ENCODE measurements at regions not wholly inside any gene's neighbourhood (a gene's known extent, or its start where the extent isn't known, plus 50 kb on each side); places are given as distances from the start of the nearest gene placed in this dataset.

DNA sequence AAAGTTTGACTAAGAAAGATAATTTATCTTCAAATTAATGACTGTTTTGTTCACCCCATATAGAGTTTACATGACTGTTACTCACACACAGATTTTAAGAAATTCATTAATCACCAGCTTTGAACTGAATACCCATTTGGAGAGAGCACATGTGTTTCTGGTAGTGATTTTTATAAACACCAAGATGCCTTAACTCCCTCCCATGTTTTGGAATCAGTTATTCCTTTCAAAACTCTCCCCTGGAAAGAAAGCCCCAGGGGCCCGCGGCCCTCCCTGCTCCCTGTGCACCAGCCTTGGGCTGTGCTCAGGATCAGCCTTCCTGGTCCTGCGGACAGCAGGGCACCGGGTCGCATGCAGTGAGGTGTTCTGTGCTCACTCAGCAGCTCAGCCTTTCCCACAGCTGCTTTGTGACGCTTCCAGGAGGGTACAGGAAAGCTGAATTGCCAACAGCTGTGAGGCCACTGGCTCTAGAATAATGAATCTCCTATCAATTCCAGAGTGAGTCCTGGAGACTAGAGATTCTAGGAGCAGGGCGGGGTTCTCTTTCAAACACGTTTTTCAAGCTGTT lies 483.2 kb downstream of the EFNB2 start:
- no peak for TF ChIP-seq POLR2AphosphoS5 (IDR thresholded peaks at IDR 0.05; ENCODE audit: low read depth, low read length)
- TF ChIP-seq POU2F2 (IDR thresholded peaks at IDR 0.05; ENCODE audit: low read depth, low read length) = no peak
- TF ChIP-seq POLR2A (IDR thresholded peaks at IDR 0.05; ENCODE audit: low read depth, low read length) = no peak
- no peak for TF ChIP-seq TAF1 (IDR thresholded peaks at IDR 0.05; ENCODE audit: low read depth, low read length)
- TF ChIP-seq SPI1 (IDR thresholded peaks at IDR 0.05; ENCODE audit: low read depth, low read length) = no peak
- TF ChIP-seq PAX5 (IDR thresholded peaks at IDR 0.05; ENCODE audit: insufficient read depth, low read length, severe bottlenecking) = no peak
- no peak for DNase-seq (ENCODE audit: insufficient read length, low spot score)
- no peak for FAIRE-seq

DNA sequence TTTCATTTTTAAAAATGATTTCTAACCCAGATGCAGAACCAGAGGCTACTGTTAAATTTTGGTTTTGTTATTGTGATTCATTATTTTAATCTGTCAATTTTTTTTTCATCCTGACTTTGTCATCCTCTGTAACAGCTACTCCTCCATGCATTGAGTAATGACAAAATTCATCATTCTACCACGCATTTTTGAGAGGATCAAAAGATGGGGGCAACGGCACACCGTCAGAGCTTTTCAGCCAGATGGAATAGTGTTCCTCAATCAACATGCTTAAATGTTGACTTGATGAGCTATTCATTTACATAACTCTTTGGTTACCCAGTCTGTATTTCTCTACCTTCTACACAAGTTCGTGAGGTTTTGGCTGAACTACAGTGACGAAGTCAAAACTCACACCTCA lies 486.3 kb downstream of the EFNB2 start:
- no peak for FAIRE-seq
- DNase-seq (ENCODE audit: insufficient read length, low spot score) = no peak
- TF ChIP-seq POLR2A (IDR thresholded peaks at IDR 0.05; ENCODE audit: low read depth, low read length) (no peak), PAX5 (IDR thresholded peaks at IDR 0.05; ENCODE audit: insufficient read depth, low read length, severe bottlenecking) (no peak), TAF1 (IDR thresholded peaks at IDR 0.05; ENCODE audit: low read depth, low read length) (no peak), POU2F2 (IDR thresholded peaks at IDR 0.05; ENCODE audit: low read depth, low read length) (no peak), POLR2AphosphoS5 (IDR thresholded peaks at IDR 0.05; ENCODE audit: low read depth, low read length) (no peak), SPI1 (IDR thresholded peaks at IDR 0.05; ENCODE audit: low read depth, low read length) (no peak)

DNA sequence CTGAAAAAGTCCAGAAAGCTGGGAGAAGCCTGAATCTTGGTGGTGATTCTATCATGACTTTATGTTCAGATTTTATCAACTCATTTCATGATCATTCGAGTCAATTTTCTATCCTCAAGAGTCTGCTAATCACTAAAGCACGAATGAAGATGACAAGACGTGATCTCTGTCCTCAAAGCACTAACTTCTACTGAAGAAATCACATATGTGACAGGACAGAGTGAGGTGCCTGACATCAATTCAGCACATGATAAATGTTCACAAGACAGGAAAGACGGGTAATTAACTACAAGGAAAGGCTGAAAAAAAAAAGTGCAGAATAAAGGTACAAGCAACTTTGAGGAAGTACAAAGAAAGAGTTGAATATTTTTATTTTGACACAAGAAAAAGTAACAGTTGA lies 487.1 kb downstream of the EFNB2 start:
- TF ChIP-seq TAF1 (IDR thresholded peaks at IDR 0.05; ENCODE audit: low read depth, low read length) = no peak
- DNase-seq (ENCODE audit: insufficient read length, low spot score) (no peak), FAIRE-seq (no peak)

DNA sequence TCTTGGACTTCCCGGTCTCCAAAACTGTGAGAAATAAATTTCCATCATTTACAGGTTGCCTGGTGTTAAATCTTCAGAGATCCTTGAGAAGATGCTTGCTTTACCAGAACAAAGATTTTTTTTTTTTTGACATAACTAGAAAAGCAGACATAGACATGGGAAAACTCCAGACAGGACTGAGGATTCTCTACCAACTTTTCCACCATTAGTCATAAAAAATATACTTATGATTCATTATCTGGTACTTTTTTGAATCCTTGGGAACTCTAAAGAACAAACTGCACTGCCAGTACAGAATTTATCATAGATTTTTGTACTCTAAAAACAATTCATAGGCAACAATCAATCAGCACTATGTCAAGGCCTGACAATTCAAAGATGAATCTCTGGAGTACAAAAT lies 487.6 kb downstream of the EFNB2 start:
- DNase-seq (ENCODE audit: insufficient read length, low spot score) (no peak), FAIRE-seq (no peak)
- TF ChIP-seq SPI1 (IDR thresholded peaks at IDR 0.05; ENCODE audit: low read depth, low read length) (no peak), POLR2AphosphoS5 (IDR thresholded peaks at IDR 0.05; ENCODE audit: low read depth, low read length) (no peak)

DNA sequence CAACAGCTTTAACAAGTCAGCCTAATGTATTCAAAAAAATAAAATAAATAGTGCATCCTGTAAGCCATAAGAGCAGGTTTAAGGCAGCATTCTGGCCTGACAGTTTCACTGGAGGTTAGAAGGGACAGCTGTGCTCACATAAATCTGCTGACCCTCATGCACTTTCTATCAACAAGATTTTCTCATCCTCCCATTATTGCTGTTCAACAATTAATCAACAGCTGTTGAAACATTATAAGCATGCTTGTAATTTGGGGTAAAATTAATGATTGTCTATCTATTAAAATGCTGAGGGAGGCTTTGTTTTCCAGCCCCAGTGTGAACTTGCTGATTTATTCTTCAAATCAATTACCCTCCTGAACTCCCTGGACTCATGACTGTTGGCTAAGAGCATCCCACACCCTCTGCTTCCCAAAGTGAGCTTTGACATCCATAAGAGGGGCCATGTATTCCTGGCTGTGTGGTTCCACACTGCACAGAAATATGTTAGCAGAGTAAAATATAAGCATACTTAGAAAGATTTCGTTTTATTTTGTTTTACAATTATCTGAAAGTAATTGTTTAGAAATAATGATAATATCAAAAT lies 492.4 kb downstream of the EFNB2 start:
- no peak for TF ChIP-seq POU2F2 (IDR thresholded peaks at IDR 0.05; ENCODE audit: low read depth, low read length)
- TF ChIP-seq POLR2A (IDR thresholded peaks at IDR 0.05; ENCODE audit: low read depth, low read length) = no peak
- DNase-seq (ENCODE audit: insufficient read length, low spot score) (no peak), FAIRE-seq (no peak)

DNA sequence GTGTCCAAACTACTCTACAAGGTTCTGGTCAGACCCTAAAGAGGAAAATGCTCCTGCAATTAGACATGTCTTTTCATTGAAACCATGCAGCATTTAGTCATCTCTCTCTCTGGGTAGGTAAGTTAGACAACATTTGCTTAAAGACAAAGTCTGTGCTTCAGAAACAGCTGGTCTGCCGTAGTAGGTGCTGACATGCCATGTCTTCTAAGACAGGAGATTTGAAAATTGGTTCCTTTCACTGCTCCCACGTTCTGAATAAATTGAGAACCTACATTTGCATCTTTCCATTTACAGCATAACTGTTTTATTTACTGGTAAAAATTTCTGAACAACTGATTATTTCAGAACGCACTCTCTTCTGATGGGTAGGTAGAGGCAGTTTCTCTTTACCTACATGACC lies 494.0 kb downstream of the EFNB2 start:
- FAIRE-seq (no peak), DNase-seq (ENCODE audit: insufficient read length, low spot score) (no peak)
- TF ChIP-seq SPI1 (IDR thresholded peaks at IDR 0.05; ENCODE audit: low read depth, low read length) (no peak), PAX5 (IDR thresholded peaks at IDR 0.05; ENCODE audit: insufficient read depth, low read length, severe bottlenecking) (no peak), POLR2A (IDR thresholded peaks at IDR 0.05; ENCODE audit: low read depth, low read length) (no peak), POU2F2 (IDR thresholded peaks at IDR 0.05; ENCODE audit: low read depth, low read length) (no peak), POLR2AphosphoS5 (IDR thresholded peaks at IDR 0.05; ENCODE audit: low read depth, low read length) (no peak)

DNA sequence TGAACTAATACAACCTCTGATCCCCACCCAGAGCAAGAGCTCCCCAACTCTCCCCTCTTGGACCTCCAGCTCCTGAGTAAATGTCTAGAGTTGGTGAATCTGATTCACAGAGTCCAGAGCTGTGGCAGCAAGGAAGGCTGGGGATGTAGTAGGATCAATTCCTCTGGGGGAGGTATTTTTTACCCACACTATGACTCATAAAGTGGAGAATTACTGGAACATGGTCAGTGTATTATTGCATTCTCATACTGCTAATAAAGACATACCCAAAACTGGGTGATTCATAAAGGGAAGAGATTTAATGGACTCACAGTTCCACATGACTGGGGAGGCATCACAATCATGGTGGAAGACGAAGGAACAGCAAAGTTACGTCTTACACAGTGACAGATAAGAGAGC lies 496.7 kb downstream of the EFNB2 start:
- DNase-seq (ENCODE audit: insufficient read length, low spot score) = no peak
- no peak for FAIRE-seq
- TF ChIP-seq PAX5 (IDR thresholded peaks at IDR 0.05; ENCODE audit: insufficient read depth, low read length, severe bottlenecking) (no peak), SPI1 (IDR thresholded peaks at IDR 0.05; ENCODE audit: low read depth, low read length) (no peak), POLR2AphosphoS5 (IDR thresholded peaks at IDR 0.05; ENCODE audit: low read depth, low read length) (no peak), POU2F2 (IDR thresholded peaks at IDR 0.05; ENCODE audit: low read depth, low read length) (no peak), POLR2A (IDR thresholded peaks at IDR 0.05; ENCODE audit: low read depth, low read length) (no peak), TAF1 (IDR thresholded peaks at IDR 0.05; ENCODE audit: low read depth, low read length) (no peak)

DNA sequence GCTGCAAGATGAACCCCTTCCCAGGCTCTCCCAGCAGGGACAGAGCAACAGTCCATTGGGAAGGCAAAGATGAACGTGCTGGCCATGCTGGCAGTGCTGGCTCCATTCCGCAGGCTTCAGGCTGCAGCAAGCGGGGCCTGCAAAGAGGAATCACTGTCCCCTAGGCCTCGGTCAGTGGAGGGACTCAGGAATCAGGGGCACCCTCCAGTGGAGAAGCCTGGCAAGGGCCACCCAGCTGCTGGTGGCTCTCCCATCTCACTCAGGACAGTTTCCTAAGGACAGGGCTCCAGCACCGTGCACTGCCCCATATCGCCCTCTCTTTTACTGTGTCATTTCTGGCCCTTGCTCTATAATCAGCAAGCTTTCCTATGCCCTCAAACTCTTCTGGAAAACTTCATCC lies 498.6 kb downstream of the EFNB2 start:
- FAIRE-seq (no peak), DNase-seq (ENCODE audit: insufficient read length, low spot score) (no peak)
- no peak for TF ChIP-seq POLR2A (IDR thresholded peaks at IDR 0.05; ENCODE audit: low read depth, low read length)
- TF ChIP-seq POLR2AphosphoS5 (IDR thresholded peaks at IDR 0.05; ENCODE audit: low read depth, low read length) = no peak
- no peak for TF ChIP-seq TAF1 (IDR thresholded peaks at IDR 0.05; ENCODE audit: low read depth, low read length)
- TF ChIP-seq PAX5 (IDR thresholded peaks at IDR 0.05; ENCODE audit: insufficient read depth, low read length, severe bottlenecking) = no peak
- no peak for TF ChIP-seq SPI1 (IDR thresholded peaks at IDR 0.05; ENCODE audit: low read depth, low read length)
- no peak for TF ChIP-seq POU2F2 (IDR thresholded peaks at IDR 0.05; ENCODE audit: low read depth, low read length)

DNA sequence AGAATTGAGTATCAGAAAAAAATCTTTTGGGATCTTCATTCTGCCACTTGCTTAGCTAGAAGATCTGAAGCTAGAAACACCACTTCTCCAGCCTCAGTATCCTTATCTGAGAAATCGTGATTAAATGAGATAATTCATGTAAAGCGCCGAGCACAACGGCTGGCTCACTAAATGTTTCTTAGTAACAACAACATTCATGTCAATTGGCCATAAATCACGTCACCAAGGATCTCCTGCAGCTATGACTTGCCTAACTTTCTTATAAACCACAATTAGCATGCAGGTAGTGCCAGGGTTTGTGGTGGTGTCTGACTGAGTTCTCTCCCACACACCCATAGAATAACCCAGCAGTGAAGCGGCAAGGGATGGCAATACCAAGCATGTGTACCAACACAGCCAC lies 501.3 kb downstream of the EFNB2 start:
- FAIRE-seq (no peak), DNase-seq (ENCODE audit: insufficient read length, low spot score) (no peak)
- TF ChIP-seq POLR2A (IDR thresholded peaks at IDR 0.05; ENCODE audit: low read depth, low read length) = no peak
- TF ChIP-seq POU2F2 (IDR thresholded peaks at IDR 0.05; ENCODE audit: low read depth, low read length) = no peak
- TF ChIP-seq POLR2AphosphoS5 (IDR thresholded peaks at IDR 0.05; ENCODE audit: low read depth, low read length) = no peak
- no peak for TF ChIP-seq TAF1 (IDR thresholded peaks at IDR 0.05; ENCODE audit: low read depth, low read length)
- TF ChIP-seq PAX5 (IDR thresholded peaks at IDR 0.05; ENCODE audit: insufficient read depth, low read length, severe bottlenecking) = no peak
- no peak for TF ChIP-seq SPI1 (IDR thresholded peaks at IDR 0.05; ENCODE audit: low read depth, low read length)

DNA sequence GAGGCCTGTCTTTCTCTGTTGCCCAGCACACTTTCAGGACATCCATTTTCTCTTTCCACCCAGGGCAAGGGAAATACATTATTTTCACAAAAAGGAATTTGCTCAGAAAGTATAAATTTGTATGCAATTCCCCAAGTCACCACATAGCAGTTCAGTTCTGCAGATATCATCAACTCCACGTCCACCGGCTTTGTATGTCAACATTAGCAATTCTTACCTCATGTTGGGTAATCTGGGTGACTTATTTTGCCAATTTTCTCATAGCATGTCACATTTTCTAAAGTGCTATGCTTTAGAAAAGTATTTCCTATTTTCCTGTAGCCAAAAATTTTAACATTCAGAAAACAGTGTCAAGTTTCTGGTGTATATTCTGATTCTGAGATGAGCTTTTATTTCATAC lies 501.8 kb downstream of the EFNB2 start:
- FAIRE-seq = no peak
- TF ChIP-seq POLR2A (IDR thresholded peaks at IDR 0.05; ENCODE audit: low read depth, low read length) (no peak), TAF1 (IDR thresholded peaks at IDR 0.05; ENCODE audit: low read depth, low read length) (no peak), POLR2AphosphoS5 (IDR thresholded peaks at IDR 0.05; ENCODE audit: low read depth, low read length) (no peak), SPI1 (IDR thresholded peaks at IDR 0.05; ENCODE audit: low read depth, low read length) (no peak), POU2F2 (IDR thresholded peaks at IDR 0.05; ENCODE audit: low read depth, low read length) (no peak), PAX5 (IDR thresholded peaks at IDR 0.05; ENCODE audit: insufficient read depth, low read length, severe bottlenecking) (no peak)
- DNase-seq (ENCODE audit: insufficient read length, low spot score) = no peak

Measured in GM12891 (cell line).